GM23338 (cell line): ENCODE measurements at regions not wholly inside any gene's neighbourhood (a gene's known extent, or its start where the extent isn't known, plus 50 kb on each side); places are given as distances from the start of the nearest gene placed in this dataset.

Experiments used
- ATAC-seq: fragments of 200-7000 bp; cut with Tn5 transposase; 3 replicates; pipeline ENCODE4 v1.9.1; 2020
- DNase-seq: peaks from one replicate; pipeline ENCODE4 v3.0.0-alpha.2; 2015; ENCODE audit warnings: low spot score
- H2AFZ ChIP-seq: fragments of 200-600 bp; sonication (generic); 2 replicates; pipeline ENCODE4 v1.8.0; 2016; ENCODE audit warnings: antibody characterized with exemption, mild to moderate bottlenecking, moderate library complexity
- H3F3A ChIP-seq: fragments of 200-600 bp; sonication (generic); replicated peaks from 2 replicates; pipeline ENCODE4 v1.8.0; 2017; ENCODE audit warnings: antibody characterized with exemption, mixed run types, low read depth
- H3K27ac ChIP-seq: fragments of 200-600 bp; sonication (generic); 2 replicates; pipeline ENCODE4 v1.6.1; 2016; ENCODE audit warnings: low read depth
- H3K27me3 ChIP-seq: fragments of 200-600 bp; sonication (generic); 2 replicates; pipeline ENCODE4 v1.8.0; 2016; ENCODE audit warnings: mild to moderate bottlenecking, mixed run types, moderate library complexity; ENCODE audit not compliant: insufficient read depth
- H3K36me3 ChIP-seq: fragments of 200-600 bp; sonication (generic); 2 replicates; pipeline ENCODE4 v1.8.0; 2016; ENCODE audit warnings: mild to moderate bottlenecking; ENCODE audit not compliant: insufficient read depth
- H3K4me1 ChIP-seq: fragments of 200-600 bp; sonication (generic); 2 replicates; pipeline ENCODE4 v1.8.0; 2016; ENCODE audit warnings: mild to moderate bottlenecking, moderate library complexity; ENCODE audit not compliant: insufficient read depth
- H3K4me2 ChIP-seq: fragments of 200-600 bp; sonication (generic); 2 replicates; pipeline ENCODE4 v1.7.1; 2017; ENCODE audit warnings: mixed run types
- H3K4me3 ChIP-seq: fragments of 200-600 bp; sonication (generic); 2 replicates; pipeline ENCODE4 v1.6.1; 2016; ENCODE audit warnings: mixed run types
- H3K79me2 ChIP-seq: fragments of 200-600 bp; sonication (generic); replicated peaks from 2 replicates; pipeline ENCODE4 v1.8.0; 2017; ENCODE audit warnings: mild to moderate bottlenecking; ENCODE audit not compliant: insufficient read depth
- H3K9me2 ChIP-seq: fragments of 200-600 bp; sonication (generic); 2 replicates; pipeline ENCODE4 v1.8.0; 2017; ENCODE audit not compliant: insufficient read depth
- H4K20me1 ChIP-seq: fragments of 200-600 bp; sonication (generic); replicated peaks from 2 replicates; pipeline ENCODE4 v1.8.0; 2017; ENCODE audit warnings: mild to moderate bottlenecking; ENCODE audit not compliant: insufficient read depth
- H3K27ac Mint-ChIP-seq: 2 replicates; pipeline ENCODE4 v1.8.0; 2020; ENCODE audit warnings: inconsistent platforms, mild to moderate bottlenecking, moderate library complexity, mixed read lengths
- H3K27me3 Mint-ChIP-seq: 3 replicates; pipeline ENCODE4 v1.8.0; 2022; ENCODE audit warnings: low read depth, mild to moderate bottlenecking, moderate library complexity, mixed read lengths, inconsistent platforms; ENCODE audit not compliant: insufficient read depth, poor library complexity
- H3K36me3 Mint-ChIP-seq: 3 replicates; pipeline ENCODE4 v1.8.0; 2021; ENCODE audit warnings: low read depth, mild to moderate bottlenecking, inconsistent platforms, moderate library complexity, mixed read lengths
- H3K4me1 Mint-ChIP-seq: 3 replicates; pipeline ENCODE4 v1.8.0; 2020; ENCODE audit warnings: mild to moderate bottlenecking, inconsistent platforms, mixed read lengths
- H3K4me3 Mint-ChIP-seq: 3 replicates; pipeline ENCODE4 v1.8.0; 2021; ENCODE audit warnings: moderate library complexity, mild to moderate bottlenecking, inconsistent platforms, mixed read lengths
- H3K9me3 Mint-ChIP-seq: 3 replicates; pipeline ENCODE4 v1.8.0; 2020; ENCODE audit warnings: moderate library complexity, mild to moderate bottlenecking, inconsistent platforms, mixed read lengths
- CREB1 ChIP-seq: fragments of 250-450 bp; sonication (Bioruptor Pico); IDR thresholded peaks from 2 replicates; pipeline ENCODE4 v1.5.0; 2020; ENCODE audit warnings: low read depth, mild to moderate bottlenecking, moderate library complexity
- EZH2 ChIP-seq: fragments of 200-600 bp; sonication (generic); IDR thresholded peaks from one replicate; pipeline ENCODE4 v1.8.0; 2017; ENCODE audit warnings: antibody characterized with exemption, mild to moderate bottlenecking, low read depth; ENCODE audit not compliant: unreplicated experiment
- EZH2phosphoT487 ChIP-seq: fragments of 200-600 bp; sonication (generic); IDR thresholded peaks from one replicate; pipeline ENCODE4 v1.8.1; 2018; ENCODE audit warnings: antibody characterized with exemption; ENCODE audit not compliant: unreplicated experiment
- JUNB ChIP-seq: IDR thresholded peaks from one replicate; pipeline ENCODE4 v1.6.1; 2016; ENCODE audit warnings: antibody characterized with exemption; ENCODE audit not compliant: unreplicated experiment
- NANOG ChIP-seq: IDR thresholded peaks from 2 replicates; pipeline ENCODE4 v1.6.1; 2016; ENCODE audit warnings: antibody characterized with exemption, borderline replicate concordance
- POLR2AphosphoS5 ChIP-seq: IDR thresholded peaks from 2 replicates; pipeline ENCODE4 v1.6.1; 2016; ENCODE audit warnings: antibody characterized with exemption, low read depth
- REST ChIP-seq: IDR thresholded peaks from one replicate; pipeline ENCODE4 v1.6.1; 2018; ENCODE audit warnings: antibody characterized with exemption; ENCODE audit not compliant: unreplicated experiment
- STAT1 ChIP-seq: IDR thresholded peaks from one replicate; pipeline ENCODE4 v1.6.1; 2016; ENCODE audit warnings: antibody characterized with exemption; ENCODE audit not compliant: unreplicated experiment
- ZNF114 ChIP-seq: fragments of 250-450 bp; sonication (Bioruptor Pico); IDR thresholded peaks from 2 replicates; pipeline ENCODE4 v1.5.0; 2020; ENCODE audit warnings: mild to moderate bottlenecking, moderate library complexity
- ZNF331 ChIP-seq: fragments of 250-450 bp; sonication (Bioruptor Pico); IDR thresholded peaks from 2 replicates; pipeline ENCODE4 v1.5.0; 2020; ENCODE audit warnings: low read depth, mild to moderate bottlenecking, moderate library complexity
- TF ChIP-seq, protein P1 (sequence below): IDR thresholded peaks from 2 replicates; pipeline ENCODE4 v1.6.1; 2016; ENCODE audit warnings: antibody characterized with exemption
- TF ChIP-seq, protein P2 (sequence below), 2 experiments: fragments of 200-600 bp in 1 of 2; sonication (generic) in 1 of 2; conservative IDR thresholded peaks; 2 replicates each; pipeline versions ENCODE4 v1.5.1 to v1.6.1; 2016 to 2017; ENCODE audit warnings: antibody characterized with exemption in 2 of 2, low read depth in 2 of 2, mild to moderate bottlenecking in 2 of 2, moderate library complexity in 1 of 2
- TF ChIP-seq, protein P3 (sequence below): fragments of 250-450 bp; sonication (Bioruptor Pico); IDR thresholded peaks from 2 replicates; pipeline ENCODE4 v1.5.0; 2020; ENCODE audit warnings: mild to moderate bottlenecking, moderate library complexity

DNA sequence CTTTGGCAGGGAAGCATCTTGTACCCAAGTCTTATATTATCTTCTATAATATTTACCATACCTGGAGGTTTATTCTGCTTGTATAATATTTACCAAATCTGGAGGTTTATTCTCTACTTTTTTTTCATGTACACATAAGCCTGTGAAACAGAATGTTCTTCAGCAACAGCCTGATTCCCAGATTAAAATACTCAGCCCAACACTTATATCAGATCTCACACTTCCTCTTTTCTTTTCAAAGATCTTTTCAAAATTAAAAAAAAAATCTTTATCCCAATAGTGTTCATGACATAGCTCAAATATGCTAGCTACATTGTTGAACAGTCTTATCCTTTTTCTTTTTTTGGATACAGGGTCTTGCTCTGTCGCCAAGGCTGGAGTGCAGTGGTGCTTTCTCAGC, 300.7 kb downstream of the LMO7 start:
- no peaks in the 10 kb centered on the region for H3F3A ChIP-seq
- H4K20me1 ChIP-seq, result no peaks in the 10 kb centered on the region
- no peak overlapping the region for H3K27ac Mint-ChIP-seq
- no peaks in the 10 kb centered on the region for H3K27me3 ChIP-seq
- H3K36me3 Mint-ChIP-seq, result no peaks in the 10 kb centered on the region
- H3K4me3 ChIP-seq, result no peak overlapping the region
- H3K9me2 ChIP-seq, result no peaks in the 10 kb centered on the region
- no peak overlapping the region for H3K4me3 Mint-ChIP-seq
- ATAC-seq, result no peak
- no peak for DNase-seq
- H3K9me3 Mint-ChIP-seq, result no peaks in the 10 kb centered on the region
- H3K79me2 ChIP-seq, result no peaks in the 10 kb centered on the region
- H3K4me2 ChIP-seq, result no peak overlapping the region
- H3K4me1 ChIP-seq, result no peaks in the 10 kb centered on the region
- TF ChIP-seq JUNB (no peak), NANOG (no peak), EZH2 (no peak), EZH2phosphoT487 (no peak), CREB1 (CRISPR knock-in tag) (no peak), STAT1 (no peak), ZNF331 (CRISPR knock-in tag) (no peak), POLR2AphosphoS5 (no peak), ZNF114 (CRISPR knock-in tag) (no peak), REST (no peak)
- TF ChIP-seq, protein P1, sequence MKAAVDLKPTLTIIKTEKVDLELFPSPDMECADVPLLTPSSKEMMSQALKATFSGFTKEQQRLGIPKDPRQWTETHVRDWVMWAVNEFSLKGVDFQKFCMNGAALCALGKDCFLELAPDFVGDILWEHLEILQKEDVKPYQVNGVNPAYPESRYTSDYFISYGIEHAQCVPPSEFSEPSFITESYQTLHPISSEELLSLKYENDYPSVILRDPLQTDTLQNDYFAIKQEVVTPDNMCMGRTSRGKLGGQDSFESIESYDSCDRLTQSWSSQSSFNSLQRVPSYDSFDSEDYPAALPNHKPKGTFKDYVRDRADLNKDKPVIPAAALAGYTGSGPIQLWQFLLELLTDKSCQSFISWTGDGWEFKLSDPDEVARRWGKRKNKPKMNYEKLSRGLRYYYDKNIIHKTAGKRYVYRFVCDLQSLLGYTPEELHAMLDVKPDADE, result no peak
- TF ChIP-seq, protein P2, sequence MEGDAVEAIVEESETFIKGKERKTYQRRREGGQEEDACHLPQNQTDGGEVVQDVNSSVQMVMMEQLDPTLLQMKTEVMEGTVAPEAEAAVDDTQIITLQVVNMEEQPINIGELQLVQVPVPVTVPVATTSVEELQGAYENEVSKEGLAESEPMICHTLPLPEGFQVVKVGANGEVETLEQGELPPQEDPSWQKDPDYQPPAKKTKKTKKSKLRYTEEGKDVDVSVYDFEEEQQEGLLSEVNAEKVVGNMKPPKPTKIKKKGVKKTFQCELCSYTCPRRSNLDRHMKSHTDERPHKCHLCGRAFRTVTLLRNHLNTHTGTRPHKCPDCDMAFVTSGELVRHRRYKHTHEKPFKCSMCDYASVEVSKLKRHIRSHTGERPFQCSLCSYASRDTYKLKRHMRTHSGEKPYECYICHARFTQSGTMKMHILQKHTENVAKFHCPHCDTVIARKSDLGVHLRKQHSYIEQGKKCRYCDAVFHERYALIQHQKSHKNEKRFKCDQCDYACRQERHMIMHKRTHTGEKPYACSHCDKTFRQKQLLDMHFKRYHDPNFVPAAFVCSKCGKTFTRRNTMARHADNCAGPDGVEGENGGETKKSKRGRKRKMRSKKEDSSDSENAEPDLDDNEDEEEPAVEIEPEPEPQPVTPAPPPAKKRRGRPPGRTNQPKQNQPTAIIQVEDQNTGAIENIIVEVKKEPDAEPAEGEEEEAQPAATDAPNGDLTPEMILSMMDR (conservative IDR thresholded peaks at IDR 0.05; ENCODE audit: low read depth in 2 of 2), result no peak
- TF ChIP-seq, protein P3, sequence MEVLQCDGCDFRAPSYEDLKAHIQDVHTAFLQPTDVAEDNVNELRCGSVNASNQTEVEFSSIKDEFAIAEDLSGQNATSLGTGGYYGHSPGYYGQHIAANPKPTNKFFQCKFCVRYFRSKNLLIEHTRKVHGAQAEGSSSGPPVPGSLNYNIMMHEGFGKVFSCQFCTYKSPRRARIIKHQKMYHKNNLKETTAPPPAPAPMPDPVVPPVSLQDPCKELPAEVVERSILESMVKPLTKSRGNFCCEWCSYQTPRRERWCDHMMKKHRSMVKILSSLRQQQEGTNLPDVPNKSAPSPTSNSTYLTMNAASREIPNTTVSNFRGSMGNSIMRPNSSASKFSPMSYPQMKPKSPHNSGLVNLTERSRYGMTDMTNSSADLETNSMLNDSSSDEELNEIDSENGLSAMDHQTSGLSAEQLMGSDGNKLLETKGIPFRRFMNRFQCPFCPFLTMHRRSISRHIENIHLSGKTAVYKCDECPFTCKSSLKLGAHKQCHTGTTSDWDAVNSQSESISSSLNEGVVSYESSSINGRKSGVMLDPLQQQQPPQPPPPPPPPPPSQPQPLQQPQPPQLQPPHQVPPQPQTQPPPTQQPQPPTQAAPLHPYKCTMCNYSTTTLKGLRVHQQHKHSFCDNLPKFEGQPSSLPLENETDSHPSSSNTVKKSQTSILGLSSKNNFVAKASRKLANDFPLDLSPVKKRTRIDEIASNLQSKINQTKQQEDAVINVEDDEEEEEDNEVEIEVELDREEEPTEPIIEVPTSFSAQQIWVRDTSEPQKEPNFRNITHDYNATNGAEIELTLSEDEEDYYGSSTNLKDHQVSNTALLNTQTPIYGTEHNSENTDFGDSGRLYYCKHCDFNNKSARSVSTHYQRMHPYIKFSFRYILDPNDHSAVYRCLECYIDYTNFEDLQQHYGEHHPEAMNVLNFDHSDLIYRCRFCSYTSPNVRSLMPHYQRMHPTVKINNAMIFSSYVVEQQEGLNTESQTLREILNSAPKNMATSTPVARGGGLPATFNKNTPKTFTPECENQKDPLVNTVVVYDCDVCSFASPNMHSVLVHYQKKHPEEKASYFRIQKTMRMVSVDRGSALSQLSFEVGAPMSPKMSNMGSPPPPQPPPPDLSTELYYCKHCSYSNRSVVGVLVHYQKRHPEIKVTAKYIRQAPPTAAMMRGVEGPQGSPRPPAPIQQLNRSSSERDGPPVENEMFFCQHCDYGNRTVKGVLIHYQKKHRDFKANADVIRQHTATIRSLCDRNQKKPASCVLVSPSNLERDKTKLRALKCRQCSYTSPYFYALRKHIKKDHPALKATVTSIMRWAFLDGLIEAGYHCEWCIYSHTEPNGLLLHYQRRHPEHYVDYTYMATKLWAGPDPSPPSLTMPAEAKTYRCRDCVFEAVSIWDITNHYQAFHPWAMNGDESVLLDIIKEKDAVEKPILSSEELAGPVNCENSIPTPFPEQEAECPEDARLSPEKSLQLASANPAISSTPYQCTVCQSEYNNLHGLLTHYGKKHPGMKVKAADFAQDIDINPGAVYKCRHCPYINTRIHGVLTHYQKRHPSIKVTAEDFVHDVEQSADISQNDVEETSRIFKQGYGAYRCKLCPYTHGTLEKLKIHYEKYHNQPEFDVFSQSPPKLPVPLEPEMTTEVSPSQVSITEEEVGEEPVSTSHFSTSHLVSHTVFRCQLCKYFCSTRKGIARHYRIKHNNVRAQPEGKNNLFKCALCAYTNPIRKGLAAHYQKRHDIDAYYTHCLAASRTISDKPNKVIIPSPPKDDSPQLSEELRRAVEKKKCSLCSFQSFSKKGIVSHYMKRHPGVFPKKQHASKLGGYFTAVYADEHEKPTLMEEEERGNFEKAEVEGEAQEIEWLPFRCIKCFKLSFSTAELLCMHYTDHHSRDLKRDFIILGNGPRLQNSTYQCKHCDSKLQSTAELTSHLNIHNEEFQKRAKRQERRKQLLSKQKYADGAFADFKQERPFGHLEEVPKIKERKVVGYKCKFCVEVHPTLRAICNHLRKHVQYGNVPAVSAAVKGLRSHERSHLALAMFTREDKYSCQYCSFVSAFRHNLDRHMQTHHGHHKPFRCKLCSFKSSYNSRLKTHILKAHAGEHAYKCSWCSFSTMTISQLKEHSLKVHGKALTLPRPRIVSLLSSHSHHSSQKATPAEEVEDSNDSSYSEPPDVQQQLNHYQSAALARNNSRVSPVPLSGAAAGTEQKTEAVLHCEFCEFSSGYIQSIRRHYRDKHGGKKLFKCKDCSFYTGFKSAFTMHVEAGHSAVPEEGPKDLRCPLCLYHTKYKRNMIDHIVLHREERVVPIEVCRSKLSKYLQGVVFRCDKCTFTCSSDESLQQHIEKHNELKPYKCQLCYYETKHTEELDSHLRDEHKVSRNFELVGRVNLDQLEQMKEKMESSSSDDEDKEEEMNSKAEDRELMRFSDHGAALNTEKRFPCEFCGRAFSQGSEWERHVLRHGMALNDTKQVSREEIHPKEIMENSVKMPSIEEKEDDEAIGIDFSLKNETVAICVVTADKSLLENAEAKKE, result no peak
- H3K36me3 ChIP-seq, result no peaks in the 10 kb centered on the region
- H3K27ac ChIP-seq, result no peak overlapping the region
- H3K27me3 Mint-ChIP-seq, result peaks cover 3% of the 10 kb centered on the region
- H2AFZ ChIP-seq, result no peak overlapping the region
- peaks cover 4% of the 10 kb centered on the region; the same call in 2 of the 3 replicates for H3K4me1 Mint-ChIP-seq
